C4-2B (cell line): ENCODE measurements at regions not wholly inside any gene's neighbourhood (a gene's known extent, or its start where the extent isn't known, plus 50 kb on each side); places are given as distances from the start of the nearest gene placed in this dataset.

Source experiments
- H3K27ac ChIP-seq: fragments of 450-650 bp; 2 replicates; pipeline ENCODE4 v1.5.1; 2017
- ZFX ChIP-seq: fragments of 450-650 bp; IDR thresholded peaks from 2 replicates; pipeline ENCODE4 v1.6.1; 2017
- TF ChIP-seq, protein P1 (sequence below): fragments of 450-650 bp; conservative IDR thresholded peaks from 2 replicates; pipeline ENCODE4 v1.5.1; 2017; ENCODE audit warnings: mild to moderate bottlenecking

DNA sequence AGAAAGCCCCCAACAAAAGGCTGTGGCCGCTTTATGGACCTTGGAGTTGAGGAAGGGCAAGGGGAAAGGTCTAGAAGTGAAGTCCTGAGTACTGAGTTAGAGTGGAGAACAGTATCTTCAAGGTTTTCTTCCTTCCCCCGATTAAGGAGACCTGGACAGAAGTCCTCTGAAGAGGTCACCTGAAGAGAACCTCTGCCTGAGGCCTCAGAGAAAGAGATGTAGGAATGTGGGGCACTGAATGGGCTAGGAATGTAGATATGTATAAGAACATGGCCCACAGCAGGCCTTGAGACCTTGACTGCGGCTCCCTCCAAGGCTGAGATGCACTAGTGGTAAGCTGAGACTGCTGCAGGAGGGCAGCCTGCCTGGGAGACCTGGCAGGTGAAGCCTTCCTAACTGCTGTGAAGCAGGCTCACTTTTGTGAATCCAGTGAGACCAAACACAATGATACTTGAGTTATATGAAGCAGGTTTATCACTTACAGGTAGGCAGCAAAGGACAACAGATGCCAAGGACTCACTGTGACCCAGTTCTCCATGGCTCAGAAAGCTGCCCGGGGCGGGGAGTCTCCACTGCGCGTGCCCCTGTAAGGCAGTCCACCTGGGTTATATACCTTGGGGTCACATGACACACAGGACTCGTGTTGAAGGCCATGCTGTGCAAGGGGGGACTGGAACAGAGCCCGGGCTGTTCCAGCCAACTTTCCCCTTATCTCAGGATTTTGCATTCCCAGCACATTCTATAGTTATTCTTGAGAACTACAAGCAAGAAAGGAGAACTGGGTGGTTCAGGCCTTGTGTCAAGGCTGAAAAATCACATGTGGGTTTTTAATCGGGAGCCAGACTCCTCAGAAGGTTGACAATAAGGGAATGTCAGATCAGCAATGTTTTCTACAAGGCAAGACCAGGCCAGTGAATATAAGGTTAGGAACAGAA lies 78.8 kb upstream of the PPM1J start:
- TF ChIP-seq, protein P1, sequence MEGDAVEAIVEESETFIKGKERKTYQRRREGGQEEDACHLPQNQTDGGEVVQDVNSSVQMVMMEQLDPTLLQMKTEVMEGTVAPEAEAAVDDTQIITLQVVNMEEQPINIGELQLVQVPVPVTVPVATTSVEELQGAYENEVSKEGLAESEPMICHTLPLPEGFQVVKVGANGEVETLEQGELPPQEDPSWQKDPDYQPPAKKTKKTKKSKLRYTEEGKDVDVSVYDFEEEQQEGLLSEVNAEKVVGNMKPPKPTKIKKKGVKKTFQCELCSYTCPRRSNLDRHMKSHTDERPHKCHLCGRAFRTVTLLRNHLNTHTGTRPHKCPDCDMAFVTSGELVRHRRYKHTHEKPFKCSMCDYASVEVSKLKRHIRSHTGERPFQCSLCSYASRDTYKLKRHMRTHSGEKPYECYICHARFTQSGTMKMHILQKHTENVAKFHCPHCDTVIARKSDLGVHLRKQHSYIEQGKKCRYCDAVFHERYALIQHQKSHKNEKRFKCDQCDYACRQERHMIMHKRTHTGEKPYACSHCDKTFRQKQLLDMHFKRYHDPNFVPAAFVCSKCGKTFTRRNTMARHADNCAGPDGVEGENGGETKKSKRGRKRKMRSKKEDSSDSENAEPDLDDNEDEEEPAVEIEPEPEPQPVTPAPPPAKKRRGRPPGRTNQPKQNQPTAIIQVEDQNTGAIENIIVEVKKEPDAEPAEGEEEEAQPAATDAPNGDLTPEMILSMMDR = no peak
- TF ChIP-seq ZFX = no peak
- H3K27ac ChIP-seq = no peak overlapping the region

GRCh38 chr1:112791723-112792104 lies 76.6 kb upstream of the PPM1J start:
- no peak overlapping the region for H3K27ac ChIP-seq
- no peak for TF ChIP-seq ZFX
- TF ChIP-seq, protein P1 = no peak

- H3K27ac ChIP-seq = no peak overlapping the region
- TF ChIP-seq, protein P1 = no peak
- TF ChIP-seq ZFX = no peak
Observed at GRCh38 chr1:112790920-112791722, 76.0 kb upstream of the PPM1J start.

DNA sequence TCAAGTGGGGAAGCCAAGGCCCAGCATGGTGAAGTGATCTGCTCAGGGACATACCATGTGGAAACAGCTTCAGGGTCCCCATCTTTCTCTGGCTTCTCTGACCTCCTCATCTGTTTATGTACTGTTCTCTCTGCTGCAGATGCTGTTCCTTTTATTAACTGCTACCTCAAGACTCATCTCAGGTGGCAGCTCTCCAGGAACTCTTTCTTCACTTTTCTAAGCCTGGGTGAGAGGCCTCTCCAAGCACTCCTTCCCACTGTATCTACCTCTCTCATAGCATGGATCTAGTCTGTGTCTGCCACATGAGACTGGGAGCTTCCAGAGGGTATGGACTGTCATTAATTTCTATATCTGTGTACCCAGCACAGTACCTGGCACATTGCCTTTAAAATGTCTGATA lies 73.4 kb upstream of the PPM1J start:
- TF ChIP-seq, protein P1 = no peak
- TF ChIP-seq ZFX = no peak
- no peak overlapping the region for H3K27ac ChIP-seq

GRCh38 chr1:112788054-112788453 lies 72.9 kb upstream of the PPM1J start:
- H3K27ac ChIP-seq = no peak overlapping the region
- TF ChIP-seq, protein P1 = no peak
- TF ChIP-seq ZFX = no peak

- H3K27ac ChIP-seq = no peak overlapping the region
- no peak for TF ChIP-seq ZFX
Observed at GRCh38 chr1:112783059-112783458, 67.9 kb upstream of the PPM1J start.

DNA sequence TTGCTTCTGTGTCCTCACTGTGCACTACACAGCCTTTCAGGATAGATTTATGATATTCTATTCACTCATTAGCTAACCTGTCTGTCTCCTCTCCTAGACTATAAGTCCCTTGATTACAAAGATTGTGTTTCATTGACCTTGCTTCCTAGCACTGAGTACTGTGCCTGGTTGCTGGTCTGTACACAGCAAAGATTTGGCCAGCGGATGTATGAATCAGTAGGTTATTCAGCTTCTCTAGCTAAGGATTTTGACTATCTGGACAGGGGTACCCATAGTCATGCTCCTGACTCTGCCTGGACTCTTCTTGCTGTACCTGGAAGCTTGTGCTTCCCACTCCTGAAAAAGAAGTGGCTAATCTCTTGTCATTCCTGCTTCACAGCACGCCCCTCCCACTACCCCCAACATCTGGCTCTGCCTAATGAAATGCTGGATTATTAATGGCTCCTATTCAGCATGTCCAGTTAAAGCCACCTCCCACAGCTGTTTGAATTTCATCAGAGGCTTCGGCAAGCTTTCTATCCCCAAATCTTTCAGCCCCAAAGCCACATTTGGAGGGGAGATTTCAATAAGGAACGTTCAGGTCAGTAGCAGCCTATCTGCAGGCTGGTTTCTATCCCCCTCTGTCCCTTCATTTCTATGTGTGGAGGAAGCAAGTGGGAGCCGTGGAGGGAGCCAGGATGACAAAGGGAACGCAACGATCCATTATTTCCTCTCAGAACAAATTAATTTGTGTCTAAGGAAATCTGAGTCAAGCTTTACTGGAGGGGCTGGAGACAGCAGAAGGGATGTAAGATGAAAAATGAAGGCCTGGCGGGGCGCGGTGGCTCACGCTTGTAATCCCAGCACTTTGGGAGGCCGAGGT lies 64.8 kb upstream of the PPM1J start:
- no peak overlapping the region for H3K27ac ChIP-seq
- TF ChIP-seq ZFX = no peak
- TF ChIP-seq, protein P1 = no peak
